ENCODE measurements at regions not wholly inside any gene's neighbourhood (a gene's known extent, or its start where the extent isn't known, plus 50 kb on each side); places are given as distances from the start of the nearest gene placed in this dataset.

GRCh38 chr4:141810038-141810711 is 173.8 kb downstream of the IL15 start:
- Histone ChIP-seq H3K27me3 (ENCODE audit: control insufficient read depth in 2 of 2, insufficient read depth in 2 of 2, low read length in 2 of 2) (no peaks in the 10 kb centered on the region), H3K27ac (ENCODE audit: extremely low read depth, low read depth, low read length) (no peak overlapping the region), H3K4me3 (no peak overlapping the region), H3K79me2 (ENCODE audit: control insufficient read depth, insufficient read depth, low read length) (no peaks in the 10 kb centered on the region), H2AFZ (ENCODE audit: low read depth, low read length) (no peak overlapping the region), H3K4me1 (replicated peaks in 1 of 2; ENCODE audit: control insufficient read depth in 2 of 2, insufficient read depth in 2 of 2, low read length in 2 of 2) (no peaks in the 10 kb centered on the region), H3K9me3 (replicated peaks; ENCODE audit: control insufficient read depth, insufficient read depth, low read depth, low read length) (no peaks in the 10 kb centered on the region), H3K9ac (ENCODE audit: insufficient read depth in 1 of 2, low read depth in 2 of 2, low read length in 2 of 2) (no peak overlapping the region), H3K4me2 (ENCODE audit: insufficient read depth, low read length) (no peak overlapping the region), H4K20me1 (replicated peaks; ENCODE audit: control insufficient read depth, insufficient read depth, low read length) (no peaks in the 10 kb centered on the region), H3K9me1 (ENCODE audit: control insufficient read depth, insufficient read depth, low read length) (no peaks in the 10 kb centered on the region), H3K36me3 (ENCODE audit: control insufficient read depth, insufficient read depth, low read length) (no peaks in the 10 kb centered on the region)
- no peak for FAIRE-seq
- ChIA-PET CTCF (ENCODE audit: low intra/inter-chr PET ratio) (no interaction called here), POLR2A (no interaction called here)
- 6% methylated on average over 4 of the region's 5 CpGs for WGBS (ENCODE audit: insufficient coverage, low coverage, missing lambda C conversion rate)
- TF ChIP-seq FOXA1 (IDR thresholded peaks at IDR 0.05; ENCODE audit: borderline replicate concordance) (no peak), SRSF9 (IDR thresholded peaks at IDR 0.05; ENCODE audit: borderline replicate concordance, low read depth, low read length) (no peak)
- ATAC-seq = no peak
- intact Hi-C loops (cut with micrococcal nuclease) = no loop called here
- BruUV-seq (replicated peaks) = no TSS peak
- DNase-seq (ENCODE audit: extremely low read depth in 1 of 4, low spot score in 3 of 4) = no peak
- in situ Hi-C loops (cut with MboI) = no loop called here

DNA sequence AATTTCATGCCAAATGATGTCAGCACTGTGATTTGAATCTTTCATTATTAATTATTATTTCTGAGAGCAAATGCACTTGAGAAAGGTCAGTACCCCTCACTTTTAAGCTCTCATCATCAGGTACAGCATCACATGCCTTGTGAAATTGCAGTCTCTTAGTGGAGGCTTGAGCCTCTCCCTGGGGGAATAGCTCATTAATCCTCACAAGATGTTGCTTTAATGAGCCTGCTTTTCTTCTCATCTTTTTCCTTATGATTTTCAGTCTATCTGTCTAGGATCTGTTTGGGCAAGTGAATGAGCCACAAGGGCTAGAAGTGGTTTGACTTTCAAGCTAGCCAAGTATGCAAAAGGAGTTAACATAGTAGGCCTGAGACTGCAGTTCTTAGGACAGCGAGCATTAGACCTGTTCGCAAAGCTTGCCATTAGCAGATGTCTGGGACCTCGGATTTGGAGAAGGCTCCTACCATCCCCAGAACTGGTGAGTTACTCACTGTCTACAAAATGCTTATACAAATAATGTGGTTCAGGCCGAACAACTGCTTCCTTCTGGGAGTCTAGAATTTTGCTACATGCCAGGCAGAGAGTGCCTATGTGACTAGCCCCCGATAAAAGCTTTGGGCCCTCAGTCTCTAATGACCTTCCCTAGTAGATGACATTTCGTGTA is 174.5 kb downstream of the IL15 start:
- Histone ChIP-seq H3K9me3 (replicated peaks; ENCODE audit: control insufficient read depth, insufficient read depth, low read depth, low read length) (0 out of 2 replicates have a peak, but pooled peaks cover 1% of the 10 kb centered on the region), H3K79me2 (ENCODE audit: control insufficient read depth, insufficient read depth, low read length) (no peaks in the 10 kb centered on the region), H3K36me3 (ENCODE audit: control insufficient read depth, insufficient read depth, low read length) (no peaks in the 10 kb centered on the region), H3K4me2 (ENCODE audit: insufficient read depth, low read length) (no peak overlapping the region), H3K9ac (ENCODE audit: insufficient read depth in 1 of 2, low read depth in 2 of 2, low read length in 2 of 2) (no peak overlapping the region), H4K20me1 (replicated peaks; ENCODE audit: control insufficient read depth, insufficient read depth, low read length) (no peaks in the 10 kb centered on the region), H2AFZ (ENCODE audit: low read depth, low read length) (no peak overlapping the region), H3K27me3 (ENCODE audit: control insufficient read depth in 2 of 2, insufficient read depth in 2 of 2, low read length in 2 of 2) (no peaks in the 10 kb centered on the region), H3K9me1 (ENCODE audit: control insufficient read depth, insufficient read depth, low read length) (no peaks in the 10 kb centered on the region), H3K4me3 (no peak overlapping the region), H3K4me1 (replicated peaks in 1 of 2; ENCODE audit: control insufficient read depth in 2 of 2, insufficient read depth in 2 of 2, low read length in 2 of 2) (no peaks in the 10 kb centered on the region), H3K27ac (ENCODE audit: extremely low read depth, low read depth, low read length) (no peak overlapping the region)
- FAIRE-seq = no peak
- intact Hi-C loops (cut with micrococcal nuclease) = no loop called here
- no peak for ATAC-seq
- in situ Hi-C loops (cut with MboI) = no loop called here
- no TSS peak for BruUV-seq (replicated peaks)
- WGBS (ENCODE audit: insufficient coverage, low coverage, missing lambda C conversion rate) = 0% methylated on average over 6 of the region's 6 CpGs
- POLR2A ChIA-PET = no interaction called here
- CTCF ChIA-PET (ENCODE audit: low intra/inter-chr PET ratio) = no interaction called here
- no peak for DNase-seq (ENCODE audit: extremely low read depth in 1 of 4, low spot score in 3 of 4)
- TF ChIP-seq ZBTB5 (IDR thresholded peaks at IDR 0.05) (no peak), MTA3 (IDR thresholded peaks at IDR 0.05; ENCODE audit: borderline replicate concordance) (no peak), TAF7 (tag; IDR thresholded peaks at IDR 0.05) (no peak), ARID3B (CRISPR knock-in tag; IDR thresholded peaks at IDR 0.05; ENCODE audit: borderline replicate concordance) (no peak), NCOA2 (IDR thresholded peaks at IDR 0.05; ENCODE audit: partially characterized antibody in 2 of 2) (no peak)
- TF ChIP-seq, protein P1, sequence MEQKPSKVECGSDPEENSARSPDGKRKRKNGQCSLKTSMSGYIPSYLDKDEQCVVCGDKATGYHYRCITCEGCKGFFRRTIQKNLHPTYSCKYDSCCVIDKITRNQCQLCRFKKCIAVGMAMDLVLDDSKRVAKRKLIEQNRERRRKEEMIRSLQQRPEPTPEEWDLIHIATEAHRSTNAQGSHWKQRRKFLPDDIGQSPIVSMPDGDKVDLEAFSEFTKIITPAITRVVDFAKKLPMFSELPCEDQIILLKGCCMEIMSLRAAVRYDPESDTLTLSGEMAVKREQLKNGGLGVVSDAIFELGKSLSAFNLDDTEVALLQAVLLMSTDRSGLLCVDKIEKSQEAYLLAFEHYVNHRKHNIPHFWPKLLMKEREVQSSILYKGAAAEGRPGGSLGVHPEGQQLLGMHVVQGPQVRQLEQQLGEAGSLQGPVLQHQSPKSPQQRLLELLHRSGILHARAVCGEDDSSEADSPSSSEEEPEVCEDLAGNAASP (IDR thresholded peaks at IDR 0.05) = no peak

All from K562 (cell line).